HG03520 (cell line): ENCODE measurements at regions not wholly inside any gene's neighbourhood (a gene's known extent, or its start where the extent isn't known, plus 50 kb on each side); places are given as distances from the start of the nearest gene placed in this dataset.

Experiments used
- ATAC-seq: cut with Tn5 transposase; IDR thresholded peaks from one replicate; pipeline ENCODE4 v1.9.1; 2021; ENCODE audit warnings: mild to moderate bottlenecking, moderate library complexity; ENCODE audit not compliant: unreplicated experiment

DNA sequence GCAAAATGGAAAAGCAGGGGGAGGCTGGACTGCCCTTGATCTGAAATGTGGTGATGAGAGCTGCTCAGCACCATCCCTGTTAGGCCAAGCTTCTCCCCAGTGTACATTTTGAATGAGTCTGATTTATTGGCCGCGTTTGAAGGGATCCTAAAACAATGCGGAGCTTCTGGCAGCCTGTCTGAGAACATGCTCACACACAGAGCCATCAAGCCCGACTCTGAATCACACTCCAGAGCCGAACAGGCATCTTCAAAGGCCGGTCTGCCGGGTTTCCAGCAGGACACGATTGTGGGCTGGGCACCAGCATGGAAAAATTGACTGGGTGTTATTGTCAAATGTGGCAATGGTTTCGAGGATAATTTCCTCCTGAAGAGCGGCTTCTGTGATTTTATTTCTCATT lies 235.9 kb downstream of the TFAP2C start:
- ATAC-seq = no peak

DNA sequence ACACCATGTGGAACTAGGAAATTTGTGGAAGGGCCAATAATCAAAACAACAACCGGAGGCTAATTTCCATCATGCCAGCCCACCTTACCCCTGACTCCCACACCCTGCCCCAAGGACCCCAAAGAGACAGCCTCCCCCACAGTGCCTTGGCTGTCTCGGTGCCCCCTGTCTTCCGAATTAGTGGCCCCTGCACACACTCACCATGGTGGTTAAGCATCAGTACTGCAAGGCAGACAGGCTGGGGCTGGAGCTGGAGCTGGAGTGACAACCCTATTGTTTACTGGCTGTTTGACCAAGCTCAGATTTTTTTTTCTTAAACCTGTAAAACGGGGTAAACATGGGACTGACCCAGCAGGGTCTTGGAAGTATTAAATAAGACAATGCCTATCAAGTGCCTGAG lies 238.0 kb downstream of the TFAP2C start:
- no peak for ATAC-seq

DNA sequence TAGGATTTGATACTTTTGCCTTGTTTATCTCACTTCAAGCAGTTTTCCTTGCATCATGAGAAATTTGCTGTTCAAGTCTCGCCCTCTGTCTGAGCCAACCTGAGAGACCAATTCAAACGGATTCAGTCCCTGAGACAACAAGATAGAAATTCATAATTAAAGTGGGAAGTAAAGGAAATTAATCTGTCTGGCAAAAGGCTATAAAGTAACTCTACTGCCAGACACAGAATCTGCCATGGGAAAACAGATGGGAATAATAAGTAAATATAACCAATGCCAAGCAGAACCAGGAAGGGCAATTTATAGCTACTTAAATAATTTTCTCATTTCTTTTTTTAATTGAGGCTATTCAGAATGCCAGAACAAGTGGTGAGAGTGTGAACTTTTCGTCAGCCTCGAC lies 239.6 kb downstream of the TFAP2C start:
- no peak for ATAC-seq

DNA sequence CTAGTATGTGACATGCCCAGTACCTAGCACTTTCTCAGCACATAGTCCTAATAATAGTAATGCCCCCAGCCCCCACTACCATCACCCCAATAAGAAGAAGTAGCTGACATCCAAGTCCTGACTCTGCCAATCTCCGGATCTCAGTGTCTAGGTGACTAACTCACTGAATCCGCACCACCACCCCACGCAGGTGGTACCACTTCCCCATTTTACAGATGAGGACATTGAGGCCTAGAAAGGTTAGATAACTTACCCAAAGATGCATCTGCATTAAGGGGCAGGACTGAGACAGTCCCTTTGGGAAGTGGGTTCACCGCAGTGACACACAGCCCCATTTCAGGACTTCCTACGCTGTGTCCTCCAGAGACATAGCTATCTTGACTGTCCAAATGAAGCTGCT lies 241.2 kb downstream of the TFAP2C start:
- no peak for ATAC-seq

DNA sequence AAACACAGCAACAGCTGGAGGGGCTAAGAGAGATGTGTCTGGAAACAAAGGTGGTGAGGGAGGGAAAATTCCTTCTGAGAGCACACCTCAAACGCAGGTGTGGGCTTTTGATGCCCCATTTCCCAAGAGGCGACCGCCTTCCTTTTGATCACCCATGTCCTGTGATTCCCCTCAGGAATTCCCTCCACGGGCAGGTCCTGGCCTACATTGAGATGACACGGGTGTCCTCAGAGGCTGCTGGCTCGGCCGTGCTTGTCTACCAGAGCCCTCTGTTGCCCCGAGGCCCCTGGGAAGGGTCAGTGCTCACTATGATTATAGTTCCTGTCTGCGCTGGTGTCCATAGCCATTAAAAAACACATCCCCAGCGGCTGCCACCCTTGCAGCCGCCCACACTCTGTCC lies 242.6 kb downstream of the TFAP2C start:
- no peak for ATAC-seq

DNA sequence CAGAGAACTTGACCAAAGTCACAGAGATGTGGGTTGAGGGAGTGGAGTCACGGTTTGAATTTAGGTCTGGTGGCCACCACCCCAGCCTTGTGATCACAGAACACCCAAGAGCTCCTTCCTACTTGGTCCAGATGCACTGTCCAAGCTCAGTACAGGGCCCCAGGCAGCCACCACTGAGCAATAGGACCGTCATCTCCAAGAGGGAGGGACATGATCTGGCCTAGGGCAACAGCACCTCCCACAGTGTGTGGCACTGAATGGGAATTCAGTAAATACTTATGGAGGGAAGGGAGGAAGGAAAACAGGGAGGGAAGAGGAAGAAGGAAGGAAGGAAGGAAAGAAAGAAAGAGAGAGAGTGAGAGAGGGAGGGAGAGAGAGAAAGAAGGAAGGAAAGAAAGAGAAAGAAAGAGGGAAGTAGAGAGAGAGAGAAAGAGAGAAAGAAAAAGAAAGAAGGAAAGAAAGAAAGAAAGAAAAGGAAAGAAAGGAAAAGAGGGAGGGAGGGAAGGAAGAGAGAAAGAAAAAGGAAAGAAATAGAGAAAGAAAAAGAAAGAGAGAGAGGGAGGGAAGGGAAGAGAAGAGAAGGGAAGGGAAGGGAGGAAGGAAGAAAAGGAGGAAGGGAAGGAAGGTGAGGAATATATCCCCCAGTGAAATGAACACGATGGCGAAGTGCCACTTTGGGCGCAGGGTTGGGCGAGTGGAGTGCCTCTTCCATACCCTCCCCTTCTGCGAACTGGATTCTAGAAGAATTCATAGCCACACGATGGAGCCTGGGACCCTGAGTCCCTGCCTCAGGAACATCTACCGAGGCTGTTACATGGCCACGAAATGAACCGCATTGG lies 243.7 kb downstream of the TFAP2C start:
- no peak for ATAC-seq

DNA sequence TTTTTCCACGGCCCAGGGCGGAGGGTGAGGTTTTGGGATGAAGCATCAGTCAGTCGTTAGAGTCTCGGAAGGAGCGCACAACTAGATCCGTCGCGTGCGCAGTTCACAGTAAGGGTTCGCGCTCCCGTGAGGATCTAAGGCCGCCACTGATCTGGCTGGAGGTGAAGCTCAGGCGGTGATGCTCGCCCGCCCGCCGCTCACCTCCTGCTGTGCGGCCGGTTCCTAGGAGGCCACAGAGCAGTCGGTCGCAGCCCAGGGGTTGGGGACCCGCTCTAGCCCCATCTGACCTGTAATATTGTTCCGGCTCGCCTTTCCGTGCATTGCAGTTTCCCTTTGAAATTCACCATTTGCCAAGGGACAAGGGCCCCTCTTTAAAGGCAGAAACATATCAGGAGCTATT lies 244.7 kb downstream of the TFAP2C start:
- no peak for ATAC-seq

DNA sequence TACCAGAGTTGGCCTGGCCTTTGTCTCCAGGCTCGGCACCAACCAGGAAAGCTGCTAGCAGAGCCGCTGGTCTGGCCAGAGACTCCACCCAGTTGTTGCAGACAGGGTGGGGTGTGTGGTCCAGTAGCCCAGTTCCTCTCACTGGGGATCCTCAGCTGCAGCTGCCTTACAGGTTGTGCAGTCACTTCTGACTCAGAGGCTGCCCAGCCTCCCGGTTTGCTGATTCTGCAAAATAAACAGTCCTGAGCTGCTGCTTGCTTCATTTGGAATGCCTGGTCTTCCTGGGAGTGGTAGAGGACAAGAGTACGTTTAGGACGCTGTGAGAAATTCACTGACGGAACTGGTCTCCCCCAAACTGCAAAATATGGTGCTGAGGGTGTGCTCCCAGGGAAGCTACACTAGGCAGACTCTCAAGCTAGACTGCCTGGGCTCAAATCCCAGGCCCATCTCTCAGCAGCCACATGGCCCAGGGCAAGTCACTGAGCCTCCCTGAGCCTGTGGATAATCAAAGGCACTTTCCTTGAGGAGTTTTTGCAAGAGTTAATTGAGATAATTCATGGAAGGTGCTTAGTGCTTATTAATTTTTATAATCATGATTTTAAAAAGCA lies 246.1 kb downstream of the TFAP2C start:
- ATAC-seq = no peak

DNA sequence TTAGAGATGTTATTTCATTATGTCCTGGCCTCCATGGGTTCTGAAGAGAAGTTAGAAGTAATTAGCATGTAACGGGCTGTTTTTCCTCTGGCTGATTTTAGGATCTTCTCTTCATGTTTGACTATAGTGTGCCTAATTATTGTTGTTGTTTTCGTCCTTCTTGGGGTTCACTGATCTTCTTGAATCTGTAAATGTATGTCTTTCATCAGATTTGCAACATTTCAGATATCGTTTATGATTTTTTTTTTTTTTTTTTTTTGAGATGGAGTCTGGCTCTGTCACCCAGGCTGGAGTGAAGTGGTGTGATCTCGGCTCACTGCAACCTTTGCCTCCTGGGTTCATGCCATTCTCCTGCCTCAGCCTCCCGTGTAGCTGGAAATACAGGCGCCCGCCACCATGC lies 246.7 kb downstream of the TFAP2C start:
- no peak for ATAC-seq

DNA sequence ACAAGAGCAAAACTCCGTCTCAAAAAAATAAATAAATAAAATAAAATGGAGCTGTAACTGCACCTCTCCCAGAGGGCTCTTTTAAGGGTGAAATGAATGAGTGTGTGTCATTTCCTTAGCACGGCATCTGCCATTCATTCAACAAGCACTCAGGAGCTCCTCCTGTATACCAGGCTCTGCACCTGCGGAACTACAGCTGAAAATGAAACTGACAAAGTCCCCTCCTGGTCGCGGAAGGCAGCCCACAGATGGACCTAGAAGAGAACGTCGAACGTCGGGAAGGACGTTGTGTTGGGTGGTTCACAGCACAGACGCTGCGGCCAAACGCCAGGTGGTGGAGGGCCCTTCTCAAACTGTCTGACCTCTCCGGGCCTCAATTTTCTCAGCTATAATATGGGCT lies 256.4 kb downstream of the TFAP2C start:
- ATAC-seq = no peak

DNA sequence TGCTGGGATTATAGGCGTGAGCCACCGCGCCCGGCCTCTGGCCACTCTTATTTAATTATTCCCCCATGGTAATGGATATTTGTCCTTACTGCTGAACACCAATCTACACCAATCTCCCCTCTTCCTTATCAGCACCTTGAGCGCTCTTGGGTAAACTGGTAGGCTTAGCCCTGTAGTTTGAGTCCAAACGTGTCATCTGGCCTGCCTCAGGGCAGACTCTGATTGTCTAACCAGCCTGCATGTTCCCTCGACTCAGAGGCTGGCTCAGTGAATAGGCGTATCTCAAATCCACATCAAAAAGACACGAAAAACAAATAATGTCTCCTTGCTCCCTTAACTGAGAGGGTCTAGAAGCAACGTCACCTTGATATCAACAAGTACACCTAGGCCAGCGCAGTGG lies 260.9 kb downstream of the TFAP2C start:
- no peak for ATAC-seq

DNA sequence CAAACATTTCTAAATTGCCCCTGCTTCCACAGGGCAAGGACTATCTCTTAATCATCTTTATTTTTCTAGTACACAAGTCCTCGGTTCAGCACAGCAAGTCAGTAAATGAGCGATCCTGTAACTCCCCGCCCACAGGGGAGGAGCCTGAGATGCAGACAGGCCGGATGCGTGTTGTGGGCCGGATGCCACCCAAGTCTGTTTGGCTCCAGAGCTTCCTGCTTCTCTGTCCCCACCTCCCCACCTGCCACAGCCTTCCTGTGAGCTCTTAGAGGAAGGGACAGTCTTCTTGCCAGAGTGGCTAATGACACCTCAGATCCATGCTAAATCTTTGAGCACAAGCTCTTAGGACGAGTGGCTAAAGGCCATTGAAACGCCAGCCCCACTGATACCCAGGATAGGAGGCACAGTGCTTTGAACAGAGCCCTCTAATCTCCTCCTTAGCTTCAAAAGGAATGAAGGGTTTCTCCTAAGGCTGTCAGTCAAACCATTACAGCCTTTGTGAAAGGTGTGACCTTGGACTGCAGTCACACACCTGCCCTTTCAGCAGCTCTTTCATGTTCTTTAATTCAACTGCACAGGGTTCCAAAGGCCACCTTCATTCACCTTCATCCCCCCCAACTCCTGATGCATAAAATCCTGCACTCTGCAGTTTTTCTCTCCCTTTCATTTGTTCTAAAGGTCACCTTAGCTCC lies 264.3 kb downstream of the TFAP2C start:
- ATAC-seq = no peak

DNA sequence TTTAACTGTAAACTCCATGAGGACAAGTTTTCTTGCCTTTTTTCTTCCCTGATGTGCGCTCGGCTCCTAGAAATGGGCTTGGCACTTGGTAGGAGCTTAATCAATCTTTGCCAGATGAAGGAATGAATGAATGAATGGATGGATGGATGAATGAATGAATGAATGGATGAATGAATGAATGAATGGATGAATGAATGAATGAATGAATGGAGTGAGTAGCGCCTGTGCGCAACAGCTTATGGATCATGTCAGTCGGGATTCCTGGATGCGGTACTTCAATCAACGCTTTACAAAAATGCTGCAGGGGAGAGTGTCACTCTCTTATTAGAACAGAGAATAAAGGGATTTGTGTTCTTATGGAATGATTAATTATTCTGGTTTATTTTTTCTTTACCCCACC lies 267.3 kb downstream of the TFAP2C start:
- no peak for ATAC-seq

DNA sequence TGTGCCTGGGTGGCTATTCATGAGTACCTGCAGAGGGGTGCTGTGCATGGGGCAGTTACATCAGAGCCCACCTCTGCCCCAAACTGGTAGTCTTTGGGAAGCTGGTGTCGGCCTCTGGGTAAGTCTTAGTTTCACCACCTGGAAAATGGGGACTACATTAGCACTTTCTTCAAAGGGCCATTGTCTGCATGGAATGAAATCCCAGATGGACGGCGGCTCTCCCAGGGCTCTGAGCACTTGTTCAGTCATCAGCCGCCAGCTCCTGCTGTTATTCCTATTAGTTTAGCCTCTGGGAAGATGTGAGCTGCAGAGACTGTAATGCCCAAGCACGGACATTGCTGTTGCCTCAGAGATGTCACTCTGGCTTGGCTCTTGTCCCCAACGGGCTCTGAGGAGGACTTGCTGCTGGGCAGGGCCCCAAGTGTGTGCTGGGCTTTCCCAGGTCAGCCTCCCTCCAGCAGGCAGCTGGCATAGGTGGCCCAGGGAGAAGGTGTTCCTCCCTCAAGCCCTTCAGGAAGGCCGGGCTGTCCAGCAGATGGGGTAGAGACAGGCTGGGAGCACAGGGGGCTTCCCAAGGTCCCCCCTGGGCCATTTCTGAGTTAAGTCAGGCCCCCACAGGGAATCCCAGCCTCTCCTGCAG lies 268.3 kb downstream of the TFAP2C start:
- ATAC-seq = no peak

DNA sequence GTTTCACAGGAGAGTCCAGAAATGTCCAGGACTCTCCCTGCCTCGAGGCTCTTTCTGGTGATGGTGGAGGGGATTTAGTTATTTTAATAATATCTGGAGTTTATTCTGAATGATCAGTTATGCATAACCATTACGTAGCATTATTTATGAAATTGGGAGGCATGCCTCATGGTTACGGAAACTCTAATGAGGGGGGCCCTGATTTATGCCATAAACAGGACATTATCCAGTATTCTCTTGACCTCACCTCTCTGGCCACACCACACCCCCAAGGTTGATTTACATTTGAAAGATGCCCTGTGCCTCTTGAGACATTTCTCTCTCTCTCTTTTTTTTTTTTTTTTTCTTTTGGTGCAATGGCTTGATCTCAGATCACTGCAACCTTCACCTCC lies 268.8 kb downstream of the TFAP2C start:
- ATAC-seq = no peak

DNA sequence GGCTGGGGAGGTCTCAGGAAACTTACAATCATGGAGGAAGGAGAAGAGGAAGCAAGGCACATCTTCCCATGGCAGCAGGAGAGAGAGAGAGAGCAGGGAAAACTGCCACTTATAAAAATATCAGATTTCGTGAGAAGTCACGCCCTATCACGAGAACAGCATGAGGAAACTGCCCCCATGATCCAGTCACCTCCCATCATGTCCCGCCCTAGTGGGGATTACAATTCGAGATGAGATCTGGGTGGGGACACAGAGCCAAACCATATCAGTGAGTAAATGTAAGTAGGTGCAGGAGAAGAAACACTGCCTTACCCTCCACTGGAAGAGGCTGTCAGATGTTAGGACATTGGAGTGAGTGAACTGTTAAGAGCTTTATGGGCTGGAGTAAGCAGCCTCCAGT lies 270.4 kb downstream of the TFAP2C start:
- no peak for ATAC-seq

DNA sequence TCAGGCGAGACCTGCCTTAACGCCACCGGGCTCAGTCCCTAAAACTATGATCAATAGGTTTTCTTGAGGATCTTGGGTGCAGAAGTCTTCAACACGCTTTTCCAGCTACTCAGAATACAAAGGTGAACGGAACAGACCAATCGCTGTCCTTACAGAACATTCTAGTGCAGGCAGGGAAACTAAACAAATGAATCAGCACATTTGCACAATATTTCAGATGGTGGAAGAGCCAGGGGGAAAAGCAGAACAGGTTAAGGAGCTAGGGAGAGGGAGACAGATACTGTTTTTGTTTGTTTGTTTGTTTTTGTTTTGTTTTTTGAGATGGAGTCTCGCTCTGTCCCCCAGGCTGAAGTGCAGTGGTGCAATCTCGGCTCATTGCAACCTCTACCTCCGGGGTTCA lies 271.1 kb downstream of the TFAP2C start:
- ATAC-seq = no peak

DNA sequence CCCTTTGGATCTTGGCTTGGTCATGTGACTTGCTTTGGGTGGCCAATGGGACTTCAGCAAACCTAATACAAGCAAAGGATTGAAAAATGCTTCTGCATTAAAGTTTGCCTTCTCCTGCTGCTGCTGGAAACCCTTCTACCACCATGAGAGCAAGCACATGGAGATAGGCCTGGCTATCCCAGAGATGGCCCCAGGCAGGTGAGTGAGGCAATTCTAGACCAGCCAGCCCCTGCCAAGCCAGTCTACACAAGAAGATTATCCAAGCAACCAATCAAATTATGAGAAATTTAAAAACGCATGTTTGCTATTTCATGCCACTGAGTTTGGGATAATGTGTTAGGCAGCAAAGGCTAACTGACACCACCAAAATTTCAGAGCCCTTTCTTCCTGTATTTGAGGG lies 274.3 kb downstream of the TFAP2C start:
- ATAC-seq = no peak

DNA sequence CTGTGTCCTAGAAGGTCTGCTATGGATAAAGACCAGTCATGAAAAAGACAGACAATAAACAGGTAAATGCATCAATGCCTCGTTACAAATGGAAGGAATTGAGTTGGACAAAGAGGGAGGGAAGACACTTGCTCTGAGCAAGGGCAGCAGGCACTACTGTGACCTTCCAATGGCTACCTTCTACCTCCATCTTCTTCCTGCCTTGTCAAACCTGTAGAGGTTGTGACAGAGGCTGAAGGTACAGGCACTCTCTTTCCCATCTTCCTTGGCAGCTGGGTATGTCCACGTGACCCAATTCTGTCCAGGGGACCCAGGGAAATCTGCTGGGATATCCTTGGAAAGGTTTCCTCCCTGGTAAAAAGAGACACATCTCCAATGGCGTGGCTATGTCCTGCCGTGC lies 274.8 kb downstream of the TFAP2C start:
- no peak for ATAC-seq

DNA sequence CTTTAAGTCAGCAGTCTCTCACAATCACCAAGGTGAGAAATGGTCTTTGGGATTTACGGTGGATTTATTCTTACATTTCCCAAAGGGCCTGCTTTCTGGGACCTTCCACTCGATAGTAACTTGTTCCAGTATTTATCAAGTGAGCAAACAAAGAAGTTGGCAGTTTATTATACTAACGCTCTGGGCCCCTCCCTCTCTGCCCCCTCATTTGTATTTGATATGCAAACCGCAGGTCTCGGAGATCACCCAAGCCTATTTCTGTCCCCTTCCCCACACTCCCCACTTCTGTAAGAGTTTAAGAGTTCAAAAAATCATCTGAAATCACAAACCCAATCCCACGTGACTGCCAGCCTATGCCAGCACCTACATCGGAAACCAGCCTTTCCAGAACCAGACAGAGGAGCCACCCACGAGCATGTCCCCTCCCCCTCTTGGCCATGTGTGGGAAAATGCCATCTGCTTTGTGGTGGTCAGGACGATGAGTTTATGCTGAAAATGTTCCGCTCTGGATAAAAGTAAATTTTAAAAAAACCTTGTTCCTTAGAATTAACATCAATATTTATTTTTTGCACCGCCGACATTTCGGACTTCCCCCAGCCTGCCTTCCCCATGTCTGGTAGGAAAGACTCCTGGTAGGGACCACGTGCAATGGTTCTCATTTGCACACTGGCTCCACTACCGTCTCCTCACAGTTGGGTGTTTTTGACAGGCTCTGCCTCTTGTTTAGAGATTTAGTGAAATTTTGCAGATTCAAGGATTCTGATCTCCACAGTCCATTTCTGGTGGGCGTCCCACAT lies 281.0 kb downstream of the TFAP2C start:
- ATAC-seq = no peak

DNA sequence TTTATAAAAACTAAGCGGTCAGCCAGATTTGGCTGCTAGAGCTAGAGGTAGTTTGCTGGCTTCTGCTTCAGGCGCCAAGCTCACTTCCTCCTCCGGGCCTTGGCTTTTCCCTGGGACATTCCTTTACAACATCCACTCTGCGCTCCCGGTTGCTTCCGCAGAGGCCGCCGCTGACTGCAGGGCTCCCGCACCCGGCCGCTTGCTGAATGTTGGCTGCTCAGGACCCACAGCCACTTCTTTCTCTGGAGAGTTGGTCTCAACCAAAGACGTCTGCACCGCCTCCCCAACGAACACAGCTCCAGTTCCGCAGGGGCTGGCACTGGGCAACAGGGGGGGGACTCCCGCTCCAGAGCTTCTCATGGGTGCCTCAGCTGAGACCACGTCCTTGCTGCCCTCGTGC lies 282.8 kb downstream of the TFAP2C start:
- no peak for ATAC-seq
